ENCODE measurements at regions not wholly inside any gene's neighbourhood (a gene's known extent, or its start where the extent isn't known, plus 50 kb on each side); places are given as distances from the start of the nearest gene placed in this dataset.

GRCh38 chr18:72613534-72613930, 69.4 kb upstream of the CBLN2 start:
- TF ChIP-seq, protein P1, sequence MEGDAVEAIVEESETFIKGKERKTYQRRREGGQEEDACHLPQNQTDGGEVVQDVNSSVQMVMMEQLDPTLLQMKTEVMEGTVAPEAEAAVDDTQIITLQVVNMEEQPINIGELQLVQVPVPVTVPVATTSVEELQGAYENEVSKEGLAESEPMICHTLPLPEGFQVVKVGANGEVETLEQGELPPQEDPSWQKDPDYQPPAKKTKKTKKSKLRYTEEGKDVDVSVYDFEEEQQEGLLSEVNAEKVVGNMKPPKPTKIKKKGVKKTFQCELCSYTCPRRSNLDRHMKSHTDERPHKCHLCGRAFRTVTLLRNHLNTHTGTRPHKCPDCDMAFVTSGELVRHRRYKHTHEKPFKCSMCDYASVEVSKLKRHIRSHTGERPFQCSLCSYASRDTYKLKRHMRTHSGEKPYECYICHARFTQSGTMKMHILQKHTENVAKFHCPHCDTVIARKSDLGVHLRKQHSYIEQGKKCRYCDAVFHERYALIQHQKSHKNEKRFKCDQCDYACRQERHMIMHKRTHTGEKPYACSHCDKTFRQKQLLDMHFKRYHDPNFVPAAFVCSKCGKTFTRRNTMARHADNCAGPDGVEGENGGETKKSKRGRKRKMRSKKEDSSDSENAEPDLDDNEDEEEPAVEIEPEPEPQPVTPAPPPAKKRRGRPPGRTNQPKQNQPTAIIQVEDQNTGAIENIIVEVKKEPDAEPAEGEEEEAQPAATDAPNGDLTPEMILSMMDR (IDR thresholded peaks at IDR 0.05; ENCODE audit: control insufficient read depth, insufficient read depth, low read depth, low read length, missing control alignments) = no peak
- no peak overlapping the region for H3K4me3 ChIP-seq (ENCODE audit: control insufficient read depth, low read depth, low read length)
- no peak for DNase-seq (ENCODE audit: low read depth)

DNA sequence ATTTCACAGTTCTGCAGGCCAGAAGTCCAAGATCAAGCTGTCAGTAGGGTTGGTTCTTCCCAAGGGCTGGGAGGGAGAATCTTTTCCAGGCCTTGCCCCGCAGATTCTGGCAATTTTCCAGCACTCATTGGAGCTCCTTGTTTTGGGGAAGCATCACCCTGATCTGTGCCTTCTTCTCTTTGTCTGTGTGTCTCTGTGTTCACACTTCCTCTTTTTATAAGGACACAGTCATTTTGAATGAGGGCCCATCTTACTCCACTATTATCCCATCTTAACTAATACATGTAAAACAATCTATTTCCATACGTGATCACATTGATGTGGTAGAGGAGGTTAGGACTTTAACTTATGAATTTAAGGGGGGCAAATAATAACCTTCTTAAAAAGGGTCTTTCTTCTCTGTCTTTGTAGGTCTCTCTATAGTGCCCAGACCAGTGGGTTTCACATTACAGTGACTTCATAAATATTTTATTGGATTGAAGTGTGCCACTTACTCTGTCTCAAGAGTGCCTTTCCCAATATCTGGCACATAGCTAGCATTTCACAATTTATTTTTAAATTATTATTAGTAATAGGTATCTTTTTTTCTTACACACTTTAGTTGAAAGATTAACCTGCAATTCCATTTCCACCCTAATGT, 68.9 kb upstream of the CBLN2 start:
- DNase-seq (ENCODE audit: low read depth) = no peak
- no peak overlapping the region for H3K4me3 ChIP-seq (ENCODE audit: control insufficient read depth, low read depth, low read length)
- TF ChIP-seq, protein P1 (IDR thresholded peaks at IDR 0.05; ENCODE audit: control insufficient read depth, insufficient read depth, low read depth, low read length, missing control alignments) = no peak

GRCh38 chr18:72605376-72605775, 61.2 kb upstream of the CBLN2 start:
- TF ChIP-seq, protein P1 (IDR thresholded peaks at IDR 0.05; ENCODE audit: control insufficient read depth, insufficient read depth, low read depth, low read length, missing control alignments) = no peak
- DNase-seq (ENCODE audit: low read depth) = no peak
- H3K4me3 ChIP-seq (ENCODE audit: control insufficient read depth, low read depth, low read length) = no peak overlapping the region

DNA sequence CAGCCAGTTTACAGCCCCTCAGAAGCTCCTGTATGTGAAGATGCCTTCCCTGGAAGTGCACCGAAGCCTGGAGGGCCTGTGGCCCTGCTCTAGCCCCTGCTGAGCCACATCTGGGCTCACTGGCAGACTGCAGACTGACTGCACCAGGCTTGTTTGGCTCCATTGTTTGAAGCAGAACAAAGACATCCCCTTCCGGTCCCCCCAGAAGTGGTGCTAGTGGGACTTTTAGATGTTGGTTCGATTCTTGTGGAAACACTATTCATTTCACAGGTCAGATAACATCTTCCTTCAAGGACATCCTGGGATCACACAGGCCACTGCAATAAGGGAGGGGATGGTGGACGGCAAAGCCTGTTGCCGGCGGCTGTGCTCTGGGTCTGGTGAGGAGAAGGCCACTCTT, 57.8 kb upstream of the CBLN2 start:
- H3K4me3 ChIP-seq (ENCODE audit: control insufficient read depth, low read depth, low read length) = no peak overlapping the region
- TF ChIP-seq, protein P1 (IDR thresholded peaks at IDR 0.05; ENCODE audit: control insufficient read depth, insufficient read depth, low read depth, low read length, missing control alignments) = no peak
- no peak for DNase-seq (ENCODE audit: low read depth)

DNA sequence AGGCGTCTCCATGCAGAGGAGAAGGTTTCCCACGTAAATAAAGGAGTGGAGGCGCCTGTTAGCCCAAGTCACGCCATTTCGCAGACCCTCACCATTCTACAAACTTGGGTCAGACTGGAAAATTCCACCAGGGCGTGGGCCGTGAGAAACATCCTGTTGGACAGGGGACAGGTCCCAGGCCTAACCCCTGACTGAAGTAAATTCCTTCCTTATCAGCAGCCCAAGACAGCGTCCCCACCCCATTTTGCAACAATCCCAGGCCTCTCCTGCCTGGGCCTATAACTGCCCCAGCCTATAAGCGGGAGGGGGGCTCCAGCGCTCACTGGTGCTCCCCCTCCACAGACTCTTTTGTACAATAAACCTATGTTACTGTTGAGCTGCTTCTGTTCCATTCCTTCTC, 57.3 kb upstream of the CBLN2 start:
- no peak overlapping the region for H3K4me3 ChIP-seq (ENCODE audit: control insufficient read depth, low read depth, low read length)
- TF ChIP-seq, protein P1 (IDR thresholded peaks at IDR 0.05; ENCODE audit: control insufficient read depth, insufficient read depth, low read depth, low read length, missing control alignments) = no peak
- no peak for DNase-seq (ENCODE audit: low read depth)

Measured in AG09309 (cell line).